Testis (tissue), 2 donors: ENCODE measurements at regions not wholly inside any gene's neighbourhood (a gene's known extent, or its start where the extent isn't known, plus 50 kb on each side); places are given as distances from the start of the nearest gene placed in this dataset.

Experiments
- DNase-seq: peaks from one replicate; pipeline ENCODE4 v3.0.0-alpha.2; 2019
- H3K27ac ChIP-seq, 2 donors: fragments of 200-600 bp; sonication (generic); one replicate each; pipeline ENCODE4 v1.5.1; 2019
- H3K27me3 ChIP-seq: fragments of 200-600 bp; sonication (generic); one replicate; pipeline ENCODE4 v1.5.1; 2019
- H3K36me3 ChIP-seq: fragments of 200-600 bp; sonication (generic); one replicate; pipeline ENCODE4 v1.5.1; 2017; ENCODE audit warnings: low read depth; ENCODE audit errors: missing control alignments
- H3K4me1 ChIP-seq: fragments of 200-600 bp; sonication (generic); one replicate; pipeline ENCODE4 v1.5.1; 2019
- H3K4me3 ChIP-seq, 2 donors: fragments of 200-600 bp; sonication (generic); one replicate each; pipeline ENCODE4 v1.5.1; 2017 to 2019
- H3K9me3 ChIP-seq: fragments of 200-600 bp; sonication (generic); one replicate; pipeline ENCODE4 v1.5.1; 2017
- POLR2A ChIP-seq: fragments of 450-650 bp; IDR thresholded peaks from one replicate; pipeline ENCODE4 v1.6.1; 2017; ENCODE audit warnings: antibody characterized with exemption, mild to moderate bottlenecking, moderate library complexity
- WGBS, 2 donors: methylation state at CpG; one replicate each; pipeline ENCODE4 v1.1.5; 2018; 5-methylcytosine and 5-hydroxymethylcytosine counted together
- intact Hi-C: fragments of 100-400 bp; cut with DNase I; formaldehyde crosslinking; loops from one replicate; pipeline ENCODE4 v1.15.1; 2023; ENCODE audit warnings: low total_unique reads
- TF ChIP-seq, protein P1 (sequence below), 3 experiments: fragments of 450-650 bp in 2 of 3; fragments of 200-600 bp in 1 of 3; sonication (generic) in 1 of 3; IDR thresholded peaks; one replicate each; pipeline ENCODE4 v1.5.1; 2016 to 2019; ENCODE audit warnings: antibody characterized with exemption in 3 of 3, mild to moderate bottlenecking in 2 of 3, moderate library complexity in 1 of 3

- intact Hi-C loops, result no loop called here
- H3K36me3 ChIP-seq, result no peaks in the 10 kb centered on the region
- no peak for TF ChIP-seq POLR2A
- TF ChIP-seq, protein P1, sequence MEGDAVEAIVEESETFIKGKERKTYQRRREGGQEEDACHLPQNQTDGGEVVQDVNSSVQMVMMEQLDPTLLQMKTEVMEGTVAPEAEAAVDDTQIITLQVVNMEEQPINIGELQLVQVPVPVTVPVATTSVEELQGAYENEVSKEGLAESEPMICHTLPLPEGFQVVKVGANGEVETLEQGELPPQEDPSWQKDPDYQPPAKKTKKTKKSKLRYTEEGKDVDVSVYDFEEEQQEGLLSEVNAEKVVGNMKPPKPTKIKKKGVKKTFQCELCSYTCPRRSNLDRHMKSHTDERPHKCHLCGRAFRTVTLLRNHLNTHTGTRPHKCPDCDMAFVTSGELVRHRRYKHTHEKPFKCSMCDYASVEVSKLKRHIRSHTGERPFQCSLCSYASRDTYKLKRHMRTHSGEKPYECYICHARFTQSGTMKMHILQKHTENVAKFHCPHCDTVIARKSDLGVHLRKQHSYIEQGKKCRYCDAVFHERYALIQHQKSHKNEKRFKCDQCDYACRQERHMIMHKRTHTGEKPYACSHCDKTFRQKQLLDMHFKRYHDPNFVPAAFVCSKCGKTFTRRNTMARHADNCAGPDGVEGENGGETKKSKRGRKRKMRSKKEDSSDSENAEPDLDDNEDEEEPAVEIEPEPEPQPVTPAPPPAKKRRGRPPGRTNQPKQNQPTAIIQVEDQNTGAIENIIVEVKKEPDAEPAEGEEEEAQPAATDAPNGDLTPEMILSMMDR (IDR thresholded peaks at IDR 0.05), result no peak
- H3K27me3 ChIP-seq, result no peaks in the 10 kb centered on the region
- no peak overlapping the region for H3K4me3 ChIP-seq
- no peaks in the 10 kb centered on the region for H3K9me3 ChIP-seq
- H3K27ac ChIP-seq, result no peak overlapping the region
- no peaks in the 10 kb centered on the region for H3K4me1 ChIP-seq
- DNase-seq, result no peak
Measured at GRCh38 chr12:90028635-90029051, 320.0 kb upstream of the ATP2B1 start.

DNA sequence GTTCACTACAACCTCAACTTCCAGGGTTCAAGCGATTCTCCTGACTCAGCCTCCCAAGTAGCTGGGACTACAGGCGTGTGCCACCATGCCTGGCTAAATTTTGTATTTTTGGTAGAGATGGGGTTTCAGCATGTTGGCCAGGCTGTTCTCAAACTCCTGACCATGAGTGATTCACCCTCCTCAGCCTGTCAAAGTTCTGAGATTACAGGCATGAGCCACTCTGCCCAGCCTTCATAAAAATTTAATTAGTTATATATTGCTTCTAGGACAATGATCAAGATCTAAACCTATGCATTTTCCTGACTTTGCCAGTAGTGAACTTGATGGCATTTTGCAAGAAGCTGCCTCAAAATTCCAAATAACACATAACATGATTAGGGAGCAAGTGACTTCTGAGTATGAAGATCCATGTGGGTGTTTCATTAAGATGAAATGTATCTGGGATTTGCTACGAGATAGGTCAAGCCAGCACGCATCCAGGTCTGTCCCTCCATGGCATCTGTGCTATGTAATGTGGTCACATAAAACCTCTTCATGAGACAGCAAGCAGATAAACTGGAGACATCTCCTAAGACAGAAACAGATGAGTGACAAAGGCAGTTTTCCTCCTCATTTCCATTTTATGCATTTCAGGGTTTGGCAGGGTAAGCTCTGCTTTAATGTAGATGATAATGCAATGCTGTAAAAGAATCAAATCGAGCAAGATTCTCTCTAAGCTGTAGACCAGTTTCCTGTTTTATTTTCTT lies 319.4 kb upstream of the ATP2B1 start:
- Histone ChIP-seq H3K27ac (no peak overlapping the region), H3K4me3 (no peak overlapping the region), H3K27me3 (no peaks in the 10 kb centered on the region), H3K9me3 (no peaks in the 10 kb centered on the region), H3K4me1 (no peaks in the 10 kb centered on the region), H3K36me3 (no peaks in the 10 kb centered on the region)
- WGBS, 2 donors, result 77 to 85% methylated on average over 5 of the region's 5 CpGs
- TF ChIP-seq POLR2A, result no peak
- TF ChIP-seq, protein P1 (IDR thresholded peaks at IDR 0.05), result no peak
- no peak for DNase-seq
- intact Hi-C loops, result no loop called here

DNA sequence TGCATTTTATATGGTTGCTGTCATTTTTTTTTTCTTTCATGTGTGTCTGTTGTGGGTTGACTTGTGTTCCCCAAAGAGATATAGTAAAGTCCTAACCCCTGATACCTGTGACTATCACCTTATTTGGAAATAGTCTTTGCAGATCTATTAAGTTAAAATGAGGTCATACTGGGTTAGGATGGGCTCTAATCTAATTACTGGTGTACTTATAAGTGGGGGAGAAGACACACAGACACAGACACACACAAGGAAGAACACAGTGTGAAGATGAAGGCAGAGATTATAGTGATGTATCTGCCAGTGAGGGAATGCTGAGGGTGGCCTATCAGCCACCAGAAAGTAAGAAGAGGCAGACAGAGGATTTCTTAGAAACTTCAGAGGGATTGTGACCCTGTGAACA lies 318.4 kb upstream of the ATP2B1 start:
- H3K27me3 ChIP-seq, result no peaks in the 10 kb centered on the region
- H3K27ac ChIP-seq, result no peak overlapping the region
- no peak for DNase-seq
- intact Hi-C loops, result no loop called here
- no peaks in the 10 kb centered on the region for H3K36me3 ChIP-seq
- H3K4me1 ChIP-seq, result no peaks in the 10 kb centered on the region
- H3K4me3 ChIP-seq, result no peak overlapping the region
- TF ChIP-seq, protein P1 (IDR thresholded peaks at IDR 0.05), result no peak
- TF ChIP-seq POLR2A, result no peak
- H3K9me3 ChIP-seq, result no peaks in the 10 kb centered on the region

DNA sequence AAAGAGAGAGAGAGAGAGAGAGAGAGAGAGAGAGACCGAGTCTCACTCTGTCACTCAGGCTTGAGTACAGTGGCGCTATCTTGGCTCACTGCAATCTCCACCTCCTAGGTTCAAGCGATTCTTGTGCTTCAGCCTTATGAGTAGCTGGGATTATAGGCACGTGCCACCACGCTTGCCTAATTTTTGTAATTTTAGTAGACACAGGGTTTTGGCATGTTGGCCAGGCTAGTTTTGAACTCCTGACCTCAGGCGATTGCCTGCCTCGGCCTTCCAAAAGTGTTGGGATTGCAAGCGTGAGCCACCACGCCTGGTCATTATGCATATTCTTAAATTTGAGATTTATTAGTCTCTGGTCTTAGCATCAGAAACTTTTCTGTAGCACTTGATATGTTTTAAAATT lies 317.9 kb upstream of the ATP2B1 start:
- Histone ChIP-seq H3K27me3 (no peaks in the 10 kb centered on the region), H3K27ac (no peak overlapping the region), H3K36me3 (no peaks in the 10 kb centered on the region), H3K9me3 (no peaks in the 10 kb centered on the region), H3K4me1 (no peaks in the 10 kb centered on the region), H3K4me3 (no peak overlapping the region)
- 94 to 98% methylated on average over 9 of the region's 9 CpGs for WGBS, 2 donors
- intact Hi-C loops, result no loop called here
- TF ChIP-seq, protein P1 (IDR thresholded peaks at IDR 0.05), result no peak
- no peak for TF ChIP-seq POLR2A
- no peak for DNase-seq

DNA sequence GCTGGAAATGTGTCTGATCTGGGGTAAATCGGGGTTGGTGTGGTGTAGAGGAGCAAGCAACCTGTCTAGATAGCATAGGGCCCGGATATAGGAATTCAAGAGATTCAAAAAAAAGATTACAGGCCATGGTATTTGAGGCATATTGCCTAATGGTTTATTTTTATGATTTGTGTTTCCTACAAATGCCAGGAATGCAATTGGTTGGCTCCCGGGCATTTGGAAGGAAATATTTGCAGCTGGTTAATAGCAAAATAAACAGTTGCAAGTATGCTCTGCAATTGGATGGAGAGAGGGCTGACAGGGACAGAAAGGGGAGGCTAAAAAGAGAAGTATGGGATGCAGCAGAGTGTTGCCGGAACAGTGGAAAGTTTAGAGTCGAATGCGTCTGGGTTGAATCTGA lies 315.6 kb upstream of the ATP2B1 start:
- Histone ChIP-seq H3K4me1 (no peaks in the 10 kb centered on the region), H3K27ac (no peak overlapping the region), H3K36me3 (no peaks in the 10 kb centered on the region), H3K4me3 (no peak overlapping the region), H3K9me3 (no peaks in the 10 kb centered on the region), H3K27me3 (no peaks in the 10 kb centered on the region)
- WGBS, 2 donors, result 83 to 89% methylated on average over 6 of the region's 6 CpGs
- DNase-seq, result no peak
- TF ChIP-seq, protein P1 (IDR thresholded peaks at IDR 0.05), result no peak
- no peak for TF ChIP-seq POLR2A
- intact Hi-C loops, result no loop called here
